ENCODE measurements at regions not wholly inside any gene's neighbourhood (a gene's known extent, or its start where the extent isn't known, plus 50 kb on each side); places are given as distances from the start of the nearest gene placed in this dataset.

DNA sequence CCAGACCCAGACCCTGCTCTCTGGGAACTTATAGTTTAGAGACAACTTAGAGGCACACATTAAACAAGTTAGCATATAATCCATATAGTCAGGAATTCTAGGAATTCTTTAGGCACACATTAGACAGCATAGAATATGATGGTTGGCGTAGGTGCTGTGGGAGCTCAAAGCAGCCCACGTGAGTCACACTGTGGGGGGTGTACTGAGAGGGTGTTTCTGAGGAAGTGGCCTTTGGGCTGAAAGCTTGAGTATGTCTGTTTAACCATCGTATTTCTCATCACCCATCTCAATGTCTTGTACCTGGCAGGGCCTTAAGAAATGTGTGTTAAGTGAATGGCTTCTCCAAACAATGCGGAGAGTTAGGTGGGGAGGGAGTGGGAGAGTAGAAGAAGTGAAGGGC is 67.2 kb downstream of the TMEM30B start:
- TF ChIP-seq, protein P1, sequence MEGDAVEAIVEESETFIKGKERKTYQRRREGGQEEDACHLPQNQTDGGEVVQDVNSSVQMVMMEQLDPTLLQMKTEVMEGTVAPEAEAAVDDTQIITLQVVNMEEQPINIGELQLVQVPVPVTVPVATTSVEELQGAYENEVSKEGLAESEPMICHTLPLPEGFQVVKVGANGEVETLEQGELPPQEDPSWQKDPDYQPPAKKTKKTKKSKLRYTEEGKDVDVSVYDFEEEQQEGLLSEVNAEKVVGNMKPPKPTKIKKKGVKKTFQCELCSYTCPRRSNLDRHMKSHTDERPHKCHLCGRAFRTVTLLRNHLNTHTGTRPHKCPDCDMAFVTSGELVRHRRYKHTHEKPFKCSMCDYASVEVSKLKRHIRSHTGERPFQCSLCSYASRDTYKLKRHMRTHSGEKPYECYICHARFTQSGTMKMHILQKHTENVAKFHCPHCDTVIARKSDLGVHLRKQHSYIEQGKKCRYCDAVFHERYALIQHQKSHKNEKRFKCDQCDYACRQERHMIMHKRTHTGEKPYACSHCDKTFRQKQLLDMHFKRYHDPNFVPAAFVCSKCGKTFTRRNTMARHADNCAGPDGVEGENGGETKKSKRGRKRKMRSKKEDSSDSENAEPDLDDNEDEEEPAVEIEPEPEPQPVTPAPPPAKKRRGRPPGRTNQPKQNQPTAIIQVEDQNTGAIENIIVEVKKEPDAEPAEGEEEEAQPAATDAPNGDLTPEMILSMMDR (IDR thresholded peaks at IDR 0.05) = no peak
- no peak for TF ChIP-seq POLR2A (IDR thresholded peaks at IDR 0.05)
- no peaks in the 10 kb centered on the region for H3K27me3 ChIP-seq
- no peak overlapping the region for H3K27ac ChIP-seq
- DNase-seq = no peak
- no peaks in the 10 kb centered on the region for H3K4me1 ChIP-seq
- no peaks in the 10 kb centered on the region for H3K36me3 ChIP-seq
- H3K9me3 ChIP-seq = no peaks in the 10 kb centered on the region
- H3K4me3 ChIP-seq = no peak overlapping the region

DNA sequence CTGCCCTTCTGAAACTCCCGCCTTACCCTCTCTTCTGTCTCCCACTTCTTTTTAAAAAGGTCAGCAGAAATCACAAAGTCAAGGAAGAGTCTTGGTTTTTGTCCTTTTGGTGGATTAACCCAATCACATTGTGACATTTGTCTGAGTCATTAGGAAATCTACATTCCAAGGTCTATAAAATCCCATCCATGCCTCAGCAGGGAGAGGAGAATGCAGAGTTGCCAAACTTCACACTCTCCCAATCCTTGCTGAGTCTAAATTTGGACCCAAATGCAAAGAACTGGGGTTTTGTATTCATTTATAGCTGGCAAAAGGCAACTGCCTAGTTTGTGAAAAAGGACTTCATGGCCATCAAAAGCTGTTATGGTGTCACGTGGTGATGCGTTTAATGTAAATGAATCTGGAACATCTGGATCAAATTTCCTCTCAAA is 67.9 kb downstream of the TMEM30B start:
- Histone ChIP-seq H3K9me3 (no peaks in the 10 kb centered on the region), H3K27ac (no peak overlapping the region), H3K36me3 (no peaks in the 10 kb centered on the region), H3K4me3 (no peak overlapping the region), H3K27me3 (no peaks in the 10 kb centered on the region), H3K4me1 (no peaks in the 10 kb centered on the region)
- DNase-seq = no peak
- TF ChIP-seq POLR2A (IDR thresholded peaks at IDR 0.05) = no peak
- TF ChIP-seq, protein P1 (IDR thresholded peaks at IDR 0.05) = no peak

DNA sequence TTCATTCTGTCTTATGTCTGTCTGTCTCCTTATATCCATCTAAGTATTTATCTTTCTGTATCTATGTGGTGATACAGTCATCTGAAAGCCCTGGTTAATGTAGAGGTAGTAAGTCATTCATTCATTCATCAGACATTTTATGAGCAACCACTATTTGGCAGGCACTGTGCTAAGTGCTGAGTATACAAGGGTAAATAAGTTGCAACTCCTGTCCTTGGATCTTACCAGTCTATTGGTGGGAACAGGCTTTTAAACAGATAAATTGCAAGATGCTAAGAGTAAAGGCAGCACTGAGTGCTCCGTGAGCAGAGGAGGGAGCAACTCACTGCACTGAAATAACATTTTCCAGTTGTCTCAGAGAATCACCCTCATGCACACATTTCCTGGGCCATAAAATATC is 68.6 kb downstream of the TMEM30B start:
- H3K4me1 ChIP-seq = no peaks in the 10 kb centered on the region
- TF ChIP-seq, protein P1 (IDR thresholded peaks at IDR 0.05) = no peak
- TF ChIP-seq POLR2A (IDR thresholded peaks at IDR 0.05) = no peak
- no peak for DNase-seq
- H3K36me3 ChIP-seq = no peaks in the 10 kb centered on the region
- H3K27ac ChIP-seq = no peak overlapping the region
- no peak overlapping the region for H3K4me3 ChIP-seq
- no peaks in the 10 kb centered on the region for H3K9me3 ChIP-seq
- no peaks in the 10 kb centered on the region for H3K27me3 ChIP-seq

DNA sequence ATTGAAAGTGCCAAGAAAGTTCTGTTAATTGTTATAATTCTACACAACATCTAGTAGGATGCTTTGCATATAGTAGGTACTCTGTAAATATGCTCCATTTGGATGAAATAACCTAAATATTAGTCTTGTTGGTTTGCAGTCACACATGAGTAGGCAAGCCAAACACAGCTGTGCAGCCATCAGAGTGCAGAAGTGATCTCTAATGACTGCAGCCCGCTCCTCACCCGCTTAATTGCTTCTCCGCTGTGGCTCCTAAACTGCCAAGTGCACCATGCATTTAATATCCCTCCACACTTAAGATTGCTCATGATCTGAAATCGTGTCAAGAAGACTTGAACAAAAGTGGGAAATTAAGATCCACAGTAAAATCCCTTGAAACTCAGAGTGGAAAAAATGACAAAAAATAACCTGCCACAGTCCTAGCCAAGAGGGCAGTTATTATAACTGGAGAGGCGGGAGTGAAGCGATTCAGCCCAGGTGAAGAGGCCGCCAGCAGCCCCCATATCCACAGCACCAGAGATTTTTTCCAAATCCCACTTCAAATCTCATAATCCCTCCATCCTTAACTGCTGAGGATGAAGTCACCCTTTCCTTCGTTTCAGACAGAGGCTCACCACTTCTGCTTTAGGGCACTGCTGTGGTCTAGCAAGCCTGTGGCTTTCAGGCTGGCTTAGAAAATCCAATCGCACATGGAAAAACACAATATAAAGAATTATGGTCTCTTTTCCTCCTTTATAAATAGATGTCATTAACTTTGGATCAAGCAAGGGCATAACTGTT is 69.5 kb downstream of the TMEM30B start:
- no peak for DNase-seq
- no peaks in the 10 kb centered on the region for H3K4me1 ChIP-seq
- no peaks in the 10 kb centered on the region for H3K27me3 ChIP-seq
- H3K9me3 ChIP-seq = no peaks in the 10 kb centered on the region
- H3K27ac ChIP-seq = no peak overlapping the region
- no peak overlapping the region for H3K4me3 ChIP-seq
- TF ChIP-seq, protein P1 (IDR thresholded peaks at IDR 0.05) = no peak
- no peak for TF ChIP-seq POLR2A (IDR thresholded peaks at IDR 0.05)
- H3K36me3 ChIP-seq = no peaks in the 10 kb centered on the region

DNA sequence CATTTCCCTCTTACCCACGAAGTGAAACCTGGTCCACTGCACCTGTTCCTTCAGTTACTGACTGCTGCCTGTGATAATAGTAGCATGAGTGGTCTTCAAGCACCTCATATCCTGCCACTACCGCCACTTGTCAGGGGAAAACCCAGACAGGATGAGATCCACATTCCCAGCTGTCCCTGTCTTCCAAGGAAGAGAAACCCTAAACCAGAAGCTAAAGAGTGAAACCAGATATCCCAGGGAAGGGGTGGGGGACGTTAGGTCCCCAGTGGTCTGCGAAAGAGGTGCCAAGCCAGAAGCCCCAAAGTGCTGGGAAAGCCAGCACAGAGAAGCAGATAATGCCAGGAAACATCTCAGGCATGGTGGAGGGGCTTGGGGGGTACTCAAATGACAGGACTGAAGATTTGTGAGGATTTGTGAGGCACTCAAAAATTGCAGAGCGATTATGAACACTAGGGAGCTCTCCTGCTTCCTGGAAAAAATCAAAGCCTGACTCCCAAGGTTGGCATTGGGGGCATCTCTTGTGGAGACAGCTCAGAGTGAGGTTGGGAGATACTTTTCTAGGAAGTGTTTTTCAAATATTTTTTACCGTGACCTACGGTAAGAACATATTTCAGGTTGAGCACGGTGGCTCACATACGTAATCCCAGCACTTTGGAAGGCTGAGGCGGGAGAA is 77.9 kb downstream of the TMEM30B start:
- no peak for TF ChIP-seq POLR2A (IDR thresholded peaks at IDR 0.05)
- TF ChIP-seq, protein P1 (IDR thresholded peaks at IDR 0.05) = no peak
- H3K4me3 ChIP-seq = no peak overlapping the region
- H3K4me1 ChIP-seq = no peaks in the 10 kb centered on the region
- H3K27ac ChIP-seq = no peak overlapping the region
- no peaks in the 10 kb centered on the region for H3K9me3 ChIP-seq
- H3K36me3 ChIP-seq = no peaks in the 10 kb centered on the region
- no peak for DNase-seq
- H3K27me3 ChIP-seq = no peaks in the 10 kb centered on the region
